ENCODE measurements at regions not wholly inside any gene's neighbourhood (a gene's known extent, or its start where the extent isn't known, plus 50 kb on each side); places are given as distances from the start of the nearest gene placed in this dataset.

DNA sequence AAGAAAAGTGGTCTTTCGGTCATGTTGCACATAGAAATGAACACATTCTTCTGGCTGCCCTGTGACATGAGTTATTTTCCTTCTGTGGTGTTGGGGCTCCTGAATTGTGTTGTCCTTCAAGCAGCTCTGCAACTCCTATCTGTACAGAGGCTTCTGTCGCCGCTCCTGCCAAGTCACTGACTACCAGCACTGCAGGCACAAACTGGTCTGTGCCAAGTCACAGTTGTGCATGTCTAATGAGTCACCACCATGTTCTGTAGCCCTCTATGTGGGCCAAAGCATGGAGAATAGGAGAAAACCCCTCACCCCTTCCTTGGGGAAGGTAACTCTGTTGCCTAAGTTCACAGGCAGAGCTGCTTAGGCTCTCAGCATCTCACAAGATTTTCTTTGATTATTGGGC is 283.3 kb downstream of the RPL10L start:
- no peak overlapping the region for H3K4me3 ChIP-seq (ENCODE audit: low read length)
- no peaks in the 10 kb centered on the region for H3K36me3 ChIP-seq (ENCODE audit: control insufficient read depth, low read depth, low read length)
- H3K9me3 ChIP-seq (ENCODE audit: control insufficient read depth, low read depth, low read length): no peaks in the 10 kb centered on the region
- H3K4me1 ChIP-seq (ENCODE audit: control insufficient read depth, low read depth, low read length): no peaks in the 10 kb centered on the region
- no peak overlapping the region for H3K27ac ChIP-seq (ENCODE audit: low read length)
- no peak overlapping the region for H3K9ac ChIP-seq (ENCODE audit: low read length)
- no peaks in the 10 kb centered on the region for H3K27me3 ChIP-seq (ENCODE audit: control insufficient read depth, insufficient read depth, low read length)

DNA sequence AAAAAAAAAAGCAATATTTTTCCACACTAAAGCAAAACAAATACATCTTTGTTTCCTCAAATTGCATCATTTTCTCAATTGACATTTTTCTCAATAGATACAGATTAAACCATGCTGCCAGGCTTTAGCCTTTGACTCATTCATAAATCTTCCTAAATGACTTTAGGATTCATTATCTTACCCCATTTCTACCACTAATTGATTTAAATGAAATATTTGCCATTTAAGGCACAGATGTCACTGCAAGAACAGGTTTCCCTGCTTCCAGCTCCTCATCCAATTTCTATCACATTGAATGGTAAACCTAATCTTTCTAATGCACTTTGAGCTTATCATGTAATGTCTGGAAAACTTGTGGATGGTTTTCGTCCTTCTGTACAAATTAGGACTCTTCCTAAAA is 298.7 kb downstream of the RPL10L start:
- Histone ChIP-seq H3K4me3 (ENCODE audit: low read length) (no peak overlapping the region), H3K27me3 (ENCODE audit: control insufficient read depth, insufficient read depth, low read length) (no peaks in the 10 kb centered on the region), H3K9ac (ENCODE audit: low read length) (no peak overlapping the region), H3K4me1 (ENCODE audit: control insufficient read depth, low read depth, low read length) (no peaks in the 10 kb centered on the region), H3K27ac (ENCODE audit: low read length) (no peak overlapping the region), H3K9me3 (ENCODE audit: control insufficient read depth, low read depth, low read length) (no peaks in the 10 kb centered on the region), H3K36me3 (ENCODE audit: control insufficient read depth, low read depth, low read length) (no peaks in the 10 kb centered on the region)

DNA sequence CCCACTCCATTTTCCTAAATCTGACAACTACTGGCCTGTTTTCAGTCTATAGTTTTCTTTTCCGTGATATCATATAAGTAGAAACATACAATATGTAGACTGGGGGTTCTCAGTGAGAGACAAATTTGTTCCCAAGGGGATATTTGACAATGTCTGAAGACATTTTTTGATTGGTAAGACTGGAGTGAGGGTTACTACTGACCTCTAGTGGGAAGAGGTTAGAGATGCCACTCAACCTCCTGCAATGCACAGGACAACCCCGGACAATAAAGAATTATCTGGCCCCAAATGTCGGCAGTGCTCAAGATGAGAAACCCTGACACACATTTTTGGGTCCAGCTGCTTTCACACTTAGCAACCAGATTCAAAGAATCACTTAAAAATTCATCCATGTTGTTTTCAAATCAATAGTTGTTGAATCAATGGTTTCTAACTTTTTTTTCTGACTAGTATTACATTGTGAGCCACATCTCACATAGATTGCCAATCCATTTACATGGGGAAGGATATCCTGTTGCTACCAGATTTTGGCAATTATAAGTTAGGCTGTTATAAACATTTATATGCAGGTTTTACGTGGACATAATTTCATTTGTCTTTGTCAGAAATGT is 307.1 kb downstream of the RPL10L start:
- no peaks in the 10 kb centered on the region for H3K36me3 ChIP-seq (ENCODE audit: control insufficient read depth, low read depth, low read length)
- no peak overlapping the region for H3K9ac ChIP-seq (ENCODE audit: low read length)
- H3K4me3 ChIP-seq (ENCODE audit: low read length): no peak overlapping the region
- H3K27me3 ChIP-seq (ENCODE audit: control insufficient read depth, insufficient read depth, low read length): no peaks in the 10 kb centered on the region
- H3K9me3 ChIP-seq (ENCODE audit: control insufficient read depth, low read depth, low read length): no peaks in the 10 kb centered on the region
- H3K27ac ChIP-seq (ENCODE audit: low read length): no peak overlapping the region
- no peaks in the 10 kb centered on the region for H3K4me1 ChIP-seq (ENCODE audit: control insufficient read depth, low read depth, low read length)

DNA sequence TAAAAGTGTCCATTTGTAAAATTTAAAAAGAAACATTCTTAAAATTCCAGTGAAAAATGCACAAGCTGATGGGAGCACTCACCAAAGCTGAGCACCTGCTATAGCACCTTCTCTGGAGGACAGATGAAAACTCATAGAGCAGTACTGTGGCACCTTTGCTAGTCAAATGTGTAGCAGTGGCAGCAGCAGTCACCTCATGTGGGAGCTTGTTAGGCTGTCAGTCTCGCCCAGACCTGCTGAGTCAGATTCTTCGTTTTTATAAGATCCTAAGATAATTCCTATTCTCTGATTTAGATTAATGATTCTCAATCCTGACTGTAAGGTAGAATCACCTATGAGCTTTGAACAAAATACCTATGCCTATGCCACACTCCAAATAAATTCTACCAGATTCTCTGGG is 325.8 kb downstream of the RPL10L start:
- Histone ChIP-seq H3K36me3 (ENCODE audit: control insufficient read depth, low read depth, low read length) (no peaks in the 10 kb centered on the region), H3K9me3 (ENCODE audit: control insufficient read depth, low read depth, low read length) (no peaks in the 10 kb centered on the region), H3K4me1 (ENCODE audit: control insufficient read depth, low read depth, low read length) (peaks cover 20% of the 10 kb centered on the region), H3K9ac (ENCODE audit: low read length) (no peak overlapping the region), H3K4me3 (ENCODE audit: low read length) (no peak overlapping the region), H3K27me3 (ENCODE audit: control insufficient read depth, insufficient read depth, low read length) (peaks cover 18% of the 10 kb centered on the region), H3K27ac (ENCODE audit: low read length) (no peak overlapping the region)

DNA sequence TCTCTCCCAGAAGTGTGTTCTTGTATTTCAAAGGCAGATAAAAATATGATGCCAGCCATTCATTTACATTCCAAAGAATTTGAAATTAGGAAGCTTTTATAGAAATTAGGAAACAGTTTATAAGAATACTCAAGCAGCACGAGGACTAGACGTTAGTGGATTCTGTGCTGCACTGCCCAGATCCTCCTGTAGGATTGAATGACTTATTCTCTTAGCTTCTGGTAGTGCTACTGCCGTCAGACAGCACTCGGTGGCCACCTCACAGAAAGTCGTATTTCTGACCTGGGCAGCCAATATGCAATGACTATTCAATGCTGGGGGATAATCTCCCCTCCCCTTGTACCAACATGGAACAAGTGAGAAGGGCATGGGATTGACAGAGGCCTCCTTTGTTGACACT is 326.4 kb downstream of the RPL10L start:
- Histone ChIP-seq H3K9me3 (ENCODE audit: control insufficient read depth, low read depth, low read length) (no peaks in the 10 kb centered on the region), H3K36me3 (ENCODE audit: control insufficient read depth, low read depth, low read length) (no peaks in the 10 kb centered on the region), H3K4me1 (ENCODE audit: control insufficient read depth, low read depth, low read length) (peaks cover 20% of the 10 kb centered on the region), H3K4me3 (ENCODE audit: low read length) (no peak overlapping the region), H3K27ac (ENCODE audit: low read length) (no peak overlapping the region), H3K27me3 (ENCODE audit: control insufficient read depth, insufficient read depth, low read length) (peaks cover 19% of the 10 kb centered on the region), H3K9ac (ENCODE audit: low read length) (no peak overlapping the region)

DNA sequence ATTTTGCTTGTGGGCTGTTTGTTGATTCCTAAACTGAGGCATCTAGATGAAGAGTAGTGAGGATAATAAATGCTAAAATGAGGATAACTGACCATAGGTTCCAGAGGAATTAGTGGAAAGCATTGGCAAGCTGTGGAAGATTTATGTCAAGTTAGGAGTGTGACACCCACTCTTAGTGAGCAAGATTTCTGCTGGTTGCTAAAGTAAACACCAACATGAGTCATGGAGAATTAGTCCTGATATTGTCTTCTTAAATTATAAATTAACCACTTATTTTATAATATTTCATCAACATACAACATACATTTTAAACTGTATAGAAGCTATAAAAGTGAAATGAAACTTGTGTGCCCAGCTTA is 328.2 kb downstream of the RPL10L start:
- Histone ChIP-seq H3K9me3 (ENCODE audit: control insufficient read depth, low read depth, low read length) (no peaks in the 10 kb centered on the region), H3K27ac (ENCODE audit: low read length) (no peak overlapping the region), H3K4me3 (ENCODE audit: low read length) (no peak overlapping the region), H3K4me1 (ENCODE audit: control insufficient read depth, low read depth, low read length) (peaks cover 20% of the 10 kb centered on the region), H3K27me3 (ENCODE audit: control insufficient read depth, insufficient read depth, low read length) (peaks cover 19% of the 10 kb centered on the region), H3K9ac (ENCODE audit: low read length) (no peak overlapping the region), H3K36me3 (ENCODE audit: control insufficient read depth, low read depth, low read length) (no peaks in the 10 kb centered on the region)

DNA sequence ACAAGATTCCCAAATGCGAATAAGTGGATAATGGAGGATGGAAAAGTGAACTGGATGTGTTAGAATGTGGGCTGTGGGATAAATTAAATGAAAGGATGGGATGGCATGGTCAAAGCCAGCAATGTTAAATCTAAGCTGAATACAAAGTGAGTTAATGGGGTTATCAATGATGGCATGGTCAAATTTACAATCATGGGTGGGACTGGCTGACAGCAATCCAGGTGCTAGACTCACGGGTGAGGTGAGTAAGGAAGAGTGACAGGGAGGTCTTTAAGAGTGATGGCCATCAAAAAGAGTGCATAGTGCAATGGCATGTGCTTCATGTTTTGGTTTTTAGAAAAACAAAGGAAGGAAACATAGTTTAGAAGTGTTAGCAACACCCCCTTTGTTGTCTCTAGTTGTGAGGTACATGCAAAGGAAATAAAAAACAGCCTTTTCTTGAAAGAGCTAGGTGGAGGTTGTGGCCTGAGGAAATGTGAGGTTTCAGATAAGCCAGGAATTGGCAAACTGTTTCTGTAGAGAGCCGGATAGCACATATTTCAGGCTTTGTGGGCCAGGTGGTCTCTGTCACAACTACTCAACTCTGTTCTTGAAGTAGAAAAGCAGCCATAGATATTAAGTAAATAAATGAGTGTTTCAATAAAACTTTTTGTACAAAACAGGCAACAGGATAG is 328.7 kb downstream of the RPL10L start:
- H3K36me3 ChIP-seq (ENCODE audit: control insufficient read depth, low read depth, low read length): no peaks in the 10 kb centered on the region
- no peak overlapping the region for H3K27ac ChIP-seq (ENCODE audit: low read length)
- no peak overlapping the region for H3K9ac ChIP-seq (ENCODE audit: low read length)
- no peaks in the 10 kb centered on the region for H3K9me3 ChIP-seq (ENCODE audit: control insufficient read depth, low read depth, low read length)
- peaks cover 20% of the 10 kb centered on the region for H3K4me1 ChIP-seq (ENCODE audit: control insufficient read depth, low read depth, low read length)
- peaks cover 19% of the 10 kb centered on the region for H3K27me3 ChIP-seq (ENCODE audit: control insufficient read depth, insufficient read depth, low read length)
- peak overlapping the region; percentile 18 for H3K4me3 ChIP-seq (ENCODE audit: low read length)

DNA sequence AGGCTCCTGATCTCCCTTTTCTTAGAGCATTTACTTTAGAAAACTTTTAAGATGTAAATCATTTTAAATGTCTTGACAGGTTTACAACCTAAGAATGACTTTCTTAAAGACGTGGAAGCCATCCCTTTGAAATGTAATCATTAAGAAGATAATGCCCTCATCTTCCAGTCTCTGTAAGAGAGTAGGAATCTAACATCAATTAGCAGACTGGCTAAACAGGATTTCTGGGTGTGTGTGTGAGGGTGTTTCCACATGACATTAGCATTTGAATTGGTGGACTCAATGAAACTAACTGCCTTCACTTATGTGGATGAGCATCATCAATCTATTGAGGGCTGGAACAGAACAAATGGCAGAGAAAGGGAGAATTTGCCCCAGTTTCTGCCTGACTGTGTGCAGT is 329.5 kb downstream of the RPL10L start:
- Histone ChIP-seq H3K36me3 (ENCODE audit: control insufficient read depth, low read depth, low read length) (no peaks in the 10 kb centered on the region), H3K4me3 (ENCODE audit: low read length) (peak overlapping the region; percentile 18), H3K9ac (ENCODE audit: low read length) (no peak overlapping the region), H3K27me3 (ENCODE audit: control insufficient read depth, insufficient read depth, low read length) (peaks cover 19% of the 10 kb centered on the region), H3K9me3 (ENCODE audit: control insufficient read depth, low read depth, low read length) (no peaks in the 10 kb centered on the region), H3K27ac (ENCODE audit: low read length) (no peak overlapping the region), H3K4me1 (ENCODE audit: control insufficient read depth, low read depth, low read length) (peaks cover 20% of the 10 kb centered on the region)

DNA sequence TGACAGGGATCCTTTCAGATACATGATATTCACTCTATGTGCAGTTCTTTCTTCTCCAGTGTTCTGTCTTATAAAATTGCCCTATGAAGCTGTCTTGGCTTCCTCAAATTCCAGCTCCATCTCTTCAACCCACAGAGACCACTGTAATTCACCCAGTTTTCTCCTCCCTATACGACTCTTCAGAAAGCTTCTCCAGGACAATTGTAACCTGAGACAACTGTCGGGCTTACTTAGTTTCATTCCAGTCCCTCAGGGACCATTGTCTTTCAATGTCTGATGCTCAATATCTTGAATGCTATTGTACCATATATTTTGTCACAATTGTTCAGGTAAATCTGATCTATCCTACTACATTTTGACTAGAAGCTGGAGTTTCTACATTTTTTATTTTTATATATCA is 345.3 kb downstream of the RPL10L start:
- H3K4me1 ChIP-seq (ENCODE audit: control insufficient read depth, low read depth, low read length): peaks cover 3% of the 10 kb centered on the region
- H3K27ac ChIP-seq (ENCODE audit: low read length): no peak overlapping the region
- H3K9me3 ChIP-seq (ENCODE audit: control insufficient read depth, low read depth, low read length): no peaks in the 10 kb centered on the region
- no peaks in the 10 kb centered on the region for H3K36me3 ChIP-seq (ENCODE audit: control insufficient read depth, low read depth, low read length)
- no peak overlapping the region for H3K4me3 ChIP-seq (ENCODE audit: low read length)
- H3K9ac ChIP-seq (ENCODE audit: low read length): no peak overlapping the region
- no peaks in the 10 kb centered on the region for H3K27me3 ChIP-seq (ENCODE audit: control insufficient read depth, insufficient read depth, low read length)

DNA sequence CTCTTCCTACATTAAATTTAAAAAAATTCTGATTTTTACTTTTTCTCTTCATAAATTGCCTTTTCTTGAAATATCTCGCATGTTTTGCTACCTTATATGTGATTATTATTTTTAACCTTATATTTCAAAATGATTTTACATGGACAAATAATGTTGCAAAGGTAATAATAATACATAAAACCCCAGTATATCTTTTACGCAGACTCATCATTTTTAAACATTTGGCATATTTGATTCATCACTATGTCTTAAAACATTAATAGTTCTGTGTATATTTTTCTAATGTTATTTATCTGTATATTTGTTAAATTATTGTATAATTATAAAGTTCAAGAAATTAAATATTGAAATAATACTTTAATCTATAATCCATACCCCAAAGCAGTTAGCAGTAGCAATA is 350.8 kb downstream of the RPL10L start:
- H3K9ac ChIP-seq (ENCODE audit: low read length): no peak overlapping the region
- H3K27me3 ChIP-seq (ENCODE audit: control insufficient read depth, insufficient read depth, low read length): no peaks in the 10 kb centered on the region
- no peaks in the 10 kb centered on the region for H3K36me3 ChIP-seq (ENCODE audit: control insufficient read depth, low read depth, low read length)
- H3K9me3 ChIP-seq (ENCODE audit: control insufficient read depth, low read depth, low read length): no peaks in the 10 kb centered on the region
- H3K27ac ChIP-seq (ENCODE audit: low read length): no peak overlapping the region
- no peaks in the 10 kb centered on the region for H3K4me1 ChIP-seq (ENCODE audit: control insufficient read depth, low read depth, low read length)
- no peak overlapping the region for H3K4me3 ChIP-seq (ENCODE audit: low read length)

DNA sequence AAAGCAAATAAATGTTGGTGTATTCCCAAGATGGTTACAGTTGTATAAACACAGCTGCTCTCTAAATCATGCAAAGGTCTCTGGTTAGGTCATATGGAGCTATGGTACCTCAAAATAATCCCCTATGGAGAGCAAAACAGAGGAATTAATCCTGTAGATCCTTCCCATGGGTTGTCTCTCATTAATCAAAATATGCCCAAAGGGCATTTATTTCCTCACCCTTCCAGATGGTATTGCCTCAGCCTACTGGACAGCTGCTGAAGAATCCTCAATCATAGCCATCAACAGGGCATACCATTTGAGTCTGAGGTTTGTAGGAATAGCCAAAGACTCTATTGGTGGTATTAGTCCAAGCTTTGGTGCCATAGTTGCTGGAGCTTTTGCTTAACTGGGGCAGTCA is 360.9 kb downstream of the RPL10L start:
- Histone ChIP-seq H3K36me3 (ENCODE audit: control insufficient read depth, low read depth, low read length) (no peaks in the 10 kb centered on the region), H3K4me3 (ENCODE audit: low read length) (no peak overlapping the region), H3K27me3 (ENCODE audit: control insufficient read depth, insufficient read depth, low read length) (no peaks in the 10 kb centered on the region), H3K9me3 (ENCODE audit: control insufficient read depth, low read depth, low read length) (no peaks in the 10 kb centered on the region), H3K27ac (ENCODE audit: low read length) (no peak overlapping the region), H3K4me1 (ENCODE audit: control insufficient read depth, low read depth, low read length) (no peaks in the 10 kb centered on the region), H3K9ac (ENCODE audit: low read length) (no peak overlapping the region)

DNA sequence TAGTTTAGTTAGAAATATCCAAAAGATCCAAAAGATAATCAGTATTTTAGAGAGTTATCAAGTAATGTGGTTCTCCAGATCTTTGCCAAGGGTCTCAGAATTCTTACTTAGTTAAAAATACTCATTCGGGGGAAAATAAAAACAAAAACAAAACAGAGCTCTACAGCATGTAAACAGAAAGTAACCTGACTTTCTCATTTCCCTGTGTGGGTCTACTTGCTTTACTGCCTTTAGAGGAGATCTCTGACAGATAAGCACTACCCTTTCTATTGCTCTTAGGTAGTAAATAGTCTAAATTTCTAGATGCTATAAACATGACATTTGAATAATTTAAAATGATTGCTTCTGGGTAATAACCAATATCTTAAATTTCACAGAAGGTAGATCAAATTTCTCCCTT is 371.8 kb downstream of the RPL10L start:
- H3K36me3 ChIP-seq (ENCODE audit: control insufficient read depth, low read depth, low read length): no peaks in the 10 kb centered on the region
- no peak overlapping the region for H3K27ac ChIP-seq (ENCODE audit: low read length)
- H3K9me3 ChIP-seq (ENCODE audit: control insufficient read depth, low read depth, low read length): no peaks in the 10 kb centered on the region
- H3K4me3 ChIP-seq (ENCODE audit: low read length): no peak overlapping the region
- H3K9ac ChIP-seq (ENCODE audit: low read length): no peak overlapping the region
- H3K27me3 ChIP-seq (ENCODE audit: control insufficient read depth, insufficient read depth, low read length): no peaks in the 10 kb centered on the region
- peaks cover 4% of the 10 kb centered on the region for H3K4me1 ChIP-seq (ENCODE audit: control insufficient read depth, low read depth, low read length)
